ENCODE measurements at regions not wholly inside any gene's neighbourhood (a gene's known extent, or its start where the extent isn't known, plus 50 kb on each side); places are given as distances from the start of the nearest gene placed in this dataset.

GRCh38 chr1:165047994-165048393, 308.5 kb downstream of the LMX1A start:
- no peak overlapping the region for H2AFZ ChIP-seq (ENCODE audit: low read depth, low read length)
- H3K4ac ChIP-seq (ENCODE audit: low read depth in 1 of 2, low read length in 2 of 2): no peak overlapping the region
- no peak overlapping the region for H3K18ac ChIP-seq (ENCODE audit: low read depth in 1 of 2, low read length in 2 of 2)
- 60% methylated on average over 9 of the region's 10 CpGs for WGBS
- H4K8ac ChIP-seq (ENCODE audit: low read length): no peak overlapping the region
- no peak overlapping the region for H3K14ac ChIP-seq (ENCODE audit: low read length in 2 of 2)
- no peak overlapping the region for H2BK120ac ChIP-seq (ENCODE audit: low read depth, low read length)
- H4K91ac ChIP-seq (ENCODE audit: low read length): no peak overlapping the region
- H3K4me1 ChIP-seq (ENCODE audit: control insufficient read depth, insufficient read depth, low read depth, low read length): no peaks in the 10 kb centered on the region
- H3K23ac ChIP-seq (ENCODE audit: low read length in 2 of 2): no peak overlapping the region
- no peak overlapping the region for H2BK15ac ChIP-seq (ENCODE audit: low read depth, poor library complexity, severe bottlenecking)
- no peak overlapping the region for H2BK5ac ChIP-seq (ENCODE audit: low read depth, low read length, poor library complexity, severe bottlenecking)
- H2AK5ac ChIP-seq (ENCODE audit: low read length, severe bottlenecking): no peak overlapping the region
- no peak overlapping the region for H2BK12ac ChIP-seq (ENCODE audit: low read length in 2 of 2)
- no peak overlapping the region for H3K4me3 ChIP-seq (ENCODE audit: insufficient read depth in 1 of 2, low read depth in 1 of 2, low read length in 2 of 2)
- no peaks in the 10 kb centered on the region for H3K79me1 ChIP-seq (replicated peaks; ENCODE audit: low read length, poor library complexity, severe bottlenecking)
- no peaks in the 10 kb centered on the region for H3K27me3 ChIP-seq (ENCODE audit: control insufficient read depth in 1 of 2, insufficient read depth in 1 of 2, low read length in 2 of 2)
- DNase-seq: no peak
- H3K36me3 ChIP-seq (ENCODE audit: control insufficient read depth in 1 of 2, insufficient read depth in 2 of 2, low read depth in 1 of 2, low read length in 2 of 2): no peaks in the 10 kb centered on the region
- no peak overlapping the region for H3K9ac ChIP-seq (ENCODE audit: low read length)
- H3K9me3 ChIP-seq (ENCODE audit: control insufficient read depth, low read length): no peaks in the 10 kb centered on the region
- no peak overlapping the region for H3K4me2 ChIP-seq (ENCODE audit: low read length, poor library complexity, severe bottlenecking)
- no peak overlapping the region for H3K27ac ChIP-seq (ENCODE audit: low read length, poor library complexity, severe bottlenecking)

GRCh38 chr1:165045902-165046301, 310.6 kb downstream of the LMX1A start:
- Histone ChIP-seq H3K4me1 (ENCODE audit: control insufficient read depth, insufficient read depth, low read depth, low read length) (no peaks in the 10 kb centered on the region), H3K4ac (ENCODE audit: low read depth in 1 of 2, low read length in 2 of 2) (no peak overlapping the region), H3K18ac (ENCODE audit: low read depth in 1 of 2, low read length in 2 of 2) (no peak overlapping the region), H3K9me3 (ENCODE audit: control insufficient read depth, low read length) (no peaks in the 10 kb centered on the region), H3K9ac (ENCODE audit: low read length) (no peak overlapping the region), H2BK120ac (ENCODE audit: low read depth, low read length) (no peak overlapping the region), H2AFZ (ENCODE audit: low read depth, low read length) (no peak overlapping the region), H2AK5ac (ENCODE audit: low read length, severe bottlenecking) (no peak overlapping the region), H3K14ac (ENCODE audit: low read length in 2 of 2) (no peak overlapping the region), H3K79me1 (replicated peaks; ENCODE audit: low read length, poor library complexity, severe bottlenecking) (no peaks in the 10 kb centered on the region), H2BK12ac (ENCODE audit: low read length in 2 of 2) (no peak overlapping the region), H4K91ac (ENCODE audit: low read length) (no peak overlapping the region), H2BK5ac (ENCODE audit: low read depth, low read length, poor library complexity, severe bottlenecking) (no peak overlapping the region), H3K36me3 (ENCODE audit: control insufficient read depth in 1 of 2, insufficient read depth in 2 of 2, low read depth in 1 of 2, low read length in 2 of 2) (no peaks in the 10 kb centered on the region), H3K4me3 (ENCODE audit: insufficient read depth in 1 of 2, low read depth in 1 of 2, low read length in 2 of 2) (no peak overlapping the region), H3K27ac (ENCODE audit: low read length, poor library complexity, severe bottlenecking) (no peak overlapping the region), H3K4me2 (ENCODE audit: low read length, poor library complexity, severe bottlenecking) (no peak overlapping the region), H4K8ac (ENCODE audit: low read length) (no peak overlapping the region), H2BK15ac (ENCODE audit: low read depth, poor library complexity, severe bottlenecking) (no peak overlapping the region), H3K27me3 (ENCODE audit: control insufficient read depth in 1 of 2, insufficient read depth in 1 of 2, low read length in 2 of 2) (no peaks in the 10 kb centered on the region), H3K23ac (ENCODE audit: low read length in 2 of 2) (no peak overlapping the region)
- no peak for DNase-seq
- 66% methylated on average over 4 of the region's 4 CpGs for whole genome bisulfite sequencing

- no peak overlapping the region for H4K8ac ChIP-seq (ENCODE audit: low read length)
- no peak for DNase-seq
- no peak overlapping the region for H2BK5ac ChIP-seq (ENCODE audit: low read depth, low read length, poor library complexity, severe bottlenecking)
- H2BK15ac ChIP-seq (ENCODE audit: low read depth, poor library complexity, severe bottlenecking): no peak overlapping the region
- no peaks in the 10 kb centered on the region for H3K36me3 ChIP-seq (ENCODE audit: control insufficient read depth in 1 of 2, insufficient read depth in 2 of 2, low read depth in 1 of 2, low read length in 2 of 2)
- H4K91ac ChIP-seq (ENCODE audit: low read length): no peak overlapping the region
- no peaks in the 10 kb centered on the region for H3K27me3 ChIP-seq (ENCODE audit: control insufficient read depth in 1 of 2, insufficient read depth in 1 of 2, low read length in 2 of 2)
- no peak overlapping the region for H3K4ac ChIP-seq (ENCODE audit: low read depth in 1 of 2, low read length in 2 of 2)
- H3K4me3 ChIP-seq (ENCODE audit: insufficient read depth in 1 of 2, low read depth in 1 of 2, low read length in 2 of 2): no peak overlapping the region
- H3K4me1 ChIP-seq (ENCODE audit: control insufficient read depth, insufficient read depth, low read depth, low read length): no peaks in the 10 kb centered on the region
- no peak overlapping the region for H2AFZ ChIP-seq (ENCODE audit: low read depth, low read length)
- H3K79me1 ChIP-seq (replicated peaks; ENCODE audit: low read length, poor library complexity, severe bottlenecking): no peaks in the 10 kb centered on the region
- no peak overlapping the region for H3K4me2 ChIP-seq (ENCODE audit: low read length, poor library complexity, severe bottlenecking)
- H2BK120ac ChIP-seq (ENCODE audit: low read depth, low read length): no peak overlapping the region
- no peak overlapping the region for H2AK5ac ChIP-seq (ENCODE audit: low read length, severe bottlenecking)
- 83% methylated on average over 1 of the region's 1 CpG for WGBS
- H2BK12ac ChIP-seq (ENCODE audit: low read length in 2 of 2): no peak overlapping the region
- no peak overlapping the region for H3K23ac ChIP-seq (ENCODE audit: low read length in 2 of 2)
- H3K9me3 ChIP-seq (ENCODE audit: control insufficient read depth, low read length): no peaks in the 10 kb centered on the region
- no peak overlapping the region for H3K27ac ChIP-seq (ENCODE audit: low read length, poor library complexity, severe bottlenecking)
- H3K14ac ChIP-seq (ENCODE audit: low read length in 2 of 2): no peak overlapping the region
- H3K9ac ChIP-seq (ENCODE audit: low read length): no peak overlapping the region
- H3K18ac ChIP-seq (ENCODE audit: low read depth in 1 of 2, low read length in 2 of 2): no peak overlapping the region
Observed at GRCh38 chr1:165040641-165041040, 315.9 kb downstream of the LMX1A start.

- no peak overlapping the region for H2BK15ac ChIP-seq (ENCODE audit: low read depth, poor library complexity, severe bottlenecking)
- H3K9ac ChIP-seq (ENCODE audit: low read length): no peak overlapping the region
- no peak overlapping the region for H2AK5ac ChIP-seq (ENCODE audit: low read length, severe bottlenecking)
- no peaks in the 10 kb centered on the region for H3K4me1 ChIP-seq (ENCODE audit: control insufficient read depth, insufficient read depth, low read depth, low read length)
- no peaks in the 10 kb centered on the region for H3K27me3 ChIP-seq (ENCODE audit: control insufficient read depth in 1 of 2, insufficient read depth in 1 of 2, low read length in 2 of 2)
- H3K4me2 ChIP-seq (ENCODE audit: low read length, poor library complexity, severe bottlenecking): no peak overlapping the region
- no peak overlapping the region for H4K8ac ChIP-seq (ENCODE audit: low read length)
- no peaks in the 10 kb centered on the region for H3K36me3 ChIP-seq (ENCODE audit: control insufficient read depth in 1 of 2, insufficient read depth in 2 of 2, low read depth in 1 of 2, low read length in 2 of 2)
- no peak overlapping the region for H3K18ac ChIP-seq (ENCODE audit: low read depth in 1 of 2, low read length in 2 of 2)
- H2BK120ac ChIP-seq (ENCODE audit: low read depth, low read length): no peak overlapping the region
- H2BK12ac ChIP-seq (ENCODE audit: low read length in 2 of 2): no peak overlapping the region
- no peak overlapping the region for H3K4me3 ChIP-seq (ENCODE audit: insufficient read depth in 1 of 2, low read depth in 1 of 2, low read length in 2 of 2)
- H3K4ac ChIP-seq (ENCODE audit: low read depth in 1 of 2, low read length in 2 of 2): no peak overlapping the region
- no peak overlapping the region for H4K91ac ChIP-seq (ENCODE audit: low read length)
- no peak overlapping the region for H3K14ac ChIP-seq (ENCODE audit: low read length in 2 of 2)
- H3K9me3 ChIP-seq (ENCODE audit: control insufficient read depth, low read length): no peaks in the 10 kb centered on the region
- no peak for DNase-seq
- 100% methylated on average over 1 of the region's 3 CpGs for whole genome bisulfite sequencing
- no peaks in the 10 kb centered on the region for H3K79me1 ChIP-seq (replicated peaks; ENCODE audit: low read length, poor library complexity, severe bottlenecking)
- no peak overlapping the region for H2BK5ac ChIP-seq (ENCODE audit: low read depth, low read length, poor library complexity, severe bottlenecking)
- H3K23ac ChIP-seq (ENCODE audit: low read length in 2 of 2): no peak overlapping the region
- no peak overlapping the region for H3K27ac ChIP-seq (ENCODE audit: low read length, poor library complexity, severe bottlenecking)
- no peak overlapping the region for H2AFZ ChIP-seq (ENCODE audit: low read depth, low read length)
Observed at GRCh38 chr1:165039996-165040395, 316.5 kb downstream of the LMX1A start.
